ENCODE measurements at regions not wholly inside any gene's neighbourhood (a gene's known extent, or its start where the extent isn't known, plus 50 kb on each side); places are given as distances from the start of the nearest gene placed in this dataset.
A peak's percentile ranks its signal among the peaks of the same experiment; 100 is the strongest.

- TF ChIP-seq, protein P1, sequence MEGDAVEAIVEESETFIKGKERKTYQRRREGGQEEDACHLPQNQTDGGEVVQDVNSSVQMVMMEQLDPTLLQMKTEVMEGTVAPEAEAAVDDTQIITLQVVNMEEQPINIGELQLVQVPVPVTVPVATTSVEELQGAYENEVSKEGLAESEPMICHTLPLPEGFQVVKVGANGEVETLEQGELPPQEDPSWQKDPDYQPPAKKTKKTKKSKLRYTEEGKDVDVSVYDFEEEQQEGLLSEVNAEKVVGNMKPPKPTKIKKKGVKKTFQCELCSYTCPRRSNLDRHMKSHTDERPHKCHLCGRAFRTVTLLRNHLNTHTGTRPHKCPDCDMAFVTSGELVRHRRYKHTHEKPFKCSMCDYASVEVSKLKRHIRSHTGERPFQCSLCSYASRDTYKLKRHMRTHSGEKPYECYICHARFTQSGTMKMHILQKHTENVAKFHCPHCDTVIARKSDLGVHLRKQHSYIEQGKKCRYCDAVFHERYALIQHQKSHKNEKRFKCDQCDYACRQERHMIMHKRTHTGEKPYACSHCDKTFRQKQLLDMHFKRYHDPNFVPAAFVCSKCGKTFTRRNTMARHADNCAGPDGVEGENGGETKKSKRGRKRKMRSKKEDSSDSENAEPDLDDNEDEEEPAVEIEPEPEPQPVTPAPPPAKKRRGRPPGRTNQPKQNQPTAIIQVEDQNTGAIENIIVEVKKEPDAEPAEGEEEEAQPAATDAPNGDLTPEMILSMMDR (conservative IDR thresholded peaks at IDR 0.05; ENCODE audit: control insufficient read depth, insufficient read depth, low read depth, low read length) = no peak
- H3K4me3 ChIP-seq (ENCODE audit: control insufficient read depth, low read depth, low read length) = no peak overlapping the region
Observed at GRCh38 chr3:178226094-178226493, 310.1 kb upstream of the KCNMB2 start.

GRCh38 chr3:178231645-178232044, 304.6 kb upstream of the KCNMB2 start:
- TF ChIP-seq, protein P1 (conservative IDR thresholded peaks at IDR 0.05; ENCODE audit: control insufficient read depth, insufficient read depth, low read depth, low read length) = no peak
- DNase-seq (ENCODE audit: low read depth) = no peak
- no peak overlapping the region for H3K4me3 ChIP-seq (ENCODE audit: control insufficient read depth, low read depth, low read length)

More at GRCh38 chr3:178226094-178226493, 310.1 kb upstream of the KCNMB2 start:
- DNase-seq (ENCODE audit: low read depth) = no peak

- H3K4me3 ChIP-seq (ENCODE audit: control insufficient read depth, low read depth, low read length) = no peak overlapping the region
- TF ChIP-seq, protein P1 (conservative IDR thresholded peaks at IDR 0.05; ENCODE audit: control insufficient read depth, insufficient read depth, low read depth, low read length) = no peak
Observed at GRCh38 chr3:178233371-178234071, 302.7 kb upstream of the KCNMB2 start.

DNA sequence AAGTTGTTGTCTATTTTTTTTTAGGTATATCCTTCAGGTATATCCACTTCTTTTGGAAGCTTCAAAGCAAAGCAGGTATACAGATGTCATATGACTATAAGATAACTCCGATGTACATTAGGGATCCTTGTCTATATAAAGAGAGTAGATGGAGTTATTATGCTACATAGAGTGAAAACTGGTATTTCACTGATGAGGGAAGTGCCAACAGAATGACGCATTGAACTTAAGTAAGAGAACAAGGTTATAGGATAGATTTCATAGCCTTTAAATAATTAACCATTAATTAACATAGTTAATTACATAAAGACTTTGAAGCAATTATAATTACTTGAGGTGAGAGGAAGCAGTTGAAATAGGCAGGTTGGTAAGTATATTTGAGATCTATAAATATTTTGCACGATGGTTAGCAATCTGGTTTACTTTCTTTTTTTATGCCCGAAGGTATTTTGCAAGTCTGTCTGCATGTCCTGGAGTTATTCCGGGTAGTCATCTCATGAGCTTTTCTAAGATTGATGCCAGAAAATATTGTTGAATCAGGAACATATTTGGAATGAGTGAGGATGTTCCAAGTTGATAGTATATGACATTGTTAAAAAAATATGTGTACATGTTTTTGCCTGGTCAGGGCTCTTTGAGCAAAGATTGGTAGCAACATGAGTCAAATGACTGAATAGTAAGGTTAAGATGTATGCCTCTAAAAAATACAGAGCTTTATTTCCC, 299.5 kb upstream of the KCNMB2 start:
- TF ChIP-seq, protein P1 (conservative IDR thresholded peaks at IDR 0.05; ENCODE audit: control insufficient read depth, insufficient read depth, low read depth, low read length) = no peak
- DNase-seq (ENCODE audit: low read depth) = peak; percentile 83

More at GRCh38 chr3:178233371-178234071, 302.7 kb upstream of the KCNMB2 start:
- no peak for DNase-seq (ENCODE audit: low read depth)

DNA sequence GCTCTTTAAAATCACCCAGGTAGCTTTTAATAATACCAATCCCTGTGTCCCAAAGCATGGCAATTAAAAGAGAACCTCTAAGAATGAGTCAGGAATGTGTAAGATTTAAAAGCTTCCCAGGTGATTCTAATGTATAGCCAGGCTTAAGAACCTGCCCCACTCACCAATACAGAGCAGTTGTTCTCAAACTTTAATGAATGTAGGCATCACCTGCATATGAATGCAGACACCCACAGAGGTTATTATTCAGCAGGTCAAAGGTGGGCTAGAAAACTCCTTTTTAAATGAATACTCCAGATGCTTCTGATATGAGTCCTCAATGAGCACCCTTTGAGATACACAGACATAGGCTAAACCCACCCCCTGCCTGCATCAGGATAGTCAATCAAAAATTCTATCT, 298.1 kb upstream of the KCNMB2 start:
- TF ChIP-seq, protein P1 (conservative IDR thresholded peaks at IDR 0.05; ENCODE audit: control insufficient read depth, insufficient read depth, low read depth, low read length) = no peak
- no peak for DNase-seq (ENCODE audit: low read depth)

More for the DNA sequence above, 299.5 kb upstream of the KCNMB2 start:
- no peak overlapping the region for H3K4me3 ChIP-seq (ENCODE audit: control insufficient read depth, low read depth, low read length)

GRCh38 chr3:178244733-178245709, 291.2 kb upstream of the KCNMB2 start:
- no peak overlapping the region for H3K4me3 ChIP-seq (ENCODE audit: control insufficient read depth, low read depth, low read length)
- TF ChIP-seq, protein P1 (conservative IDR thresholded peaks at IDR 0.05; ENCODE audit: control insufficient read depth, insufficient read depth, low read depth, low read length) = no peak
- DNase-seq (ENCODE audit: low read depth) = peak; percentile 12

More for the DNA sequence above, 298.1 kb upstream of the KCNMB2 start:
- H3K4me3 ChIP-seq (ENCODE audit: control insufficient read depth, low read depth, low read length) = no peak overlapping the region
